Fibroblast of upper back skin (primary cell): ENCODE measurements at regions not wholly inside any gene's neighbourhood (a gene's known extent, or its start where the extent isn't known, plus 50 kb on each side); places are given as distances from the start of the nearest gene placed in this dataset.

Experiments
- DNase-seq: peaks from one replicate; pipeline ENCODE4 v3.0.0-alpha.2; 2013

DNA sequence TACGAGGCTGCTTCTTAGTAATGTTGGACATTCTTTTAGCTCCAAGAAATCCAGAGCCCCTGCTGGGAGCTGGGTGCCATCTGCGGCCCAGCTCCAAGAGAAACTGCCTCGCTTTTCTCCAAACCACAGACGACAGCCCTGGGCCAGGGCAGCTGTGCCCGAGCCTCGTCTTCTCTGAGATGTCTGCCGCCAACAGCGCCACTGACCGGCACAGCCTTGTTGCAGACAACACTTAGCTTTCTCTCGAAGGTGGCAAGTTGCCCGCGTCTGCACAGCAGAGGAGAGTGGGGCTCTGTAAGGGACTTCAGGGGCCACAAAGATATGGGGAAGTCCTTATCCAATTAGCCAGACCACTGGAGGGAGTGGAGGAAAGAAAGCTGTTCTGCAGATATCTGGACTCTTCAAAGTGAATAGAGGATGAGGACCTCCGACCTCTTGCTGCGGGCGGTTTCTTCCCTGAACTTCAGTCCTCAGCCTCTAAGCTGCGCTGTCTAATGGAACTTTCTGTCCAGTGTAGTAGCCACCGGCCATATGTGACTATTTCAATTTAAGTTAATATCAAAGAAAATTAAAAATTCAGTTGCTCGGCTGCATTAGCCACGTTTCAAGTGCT is 63.9 kb upstream of the DISP3 start:
- no peak for DNase-seq

DNA sequence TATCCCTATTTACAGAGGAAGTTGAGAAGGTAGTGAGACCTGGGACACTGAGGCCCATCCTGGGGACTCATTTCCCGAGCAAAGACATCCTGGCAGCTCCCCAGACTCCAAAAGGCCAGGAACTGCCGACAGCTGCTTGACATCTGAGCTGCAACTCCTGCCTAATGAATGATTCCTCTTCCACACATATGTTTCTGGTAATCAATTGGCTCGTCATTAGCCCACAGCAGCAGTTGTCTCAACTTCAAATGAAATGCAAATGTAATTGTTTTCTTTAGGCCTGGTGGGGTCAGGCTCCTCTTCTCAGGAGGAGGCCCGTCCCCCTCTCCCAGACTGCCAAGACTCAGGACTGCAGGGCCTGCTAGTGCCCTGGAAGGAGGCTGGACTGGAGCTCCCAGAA is 61.8 kb upstream of the DISP3 start:
- peak; percentile 2 for DNase-seq

DNA sequence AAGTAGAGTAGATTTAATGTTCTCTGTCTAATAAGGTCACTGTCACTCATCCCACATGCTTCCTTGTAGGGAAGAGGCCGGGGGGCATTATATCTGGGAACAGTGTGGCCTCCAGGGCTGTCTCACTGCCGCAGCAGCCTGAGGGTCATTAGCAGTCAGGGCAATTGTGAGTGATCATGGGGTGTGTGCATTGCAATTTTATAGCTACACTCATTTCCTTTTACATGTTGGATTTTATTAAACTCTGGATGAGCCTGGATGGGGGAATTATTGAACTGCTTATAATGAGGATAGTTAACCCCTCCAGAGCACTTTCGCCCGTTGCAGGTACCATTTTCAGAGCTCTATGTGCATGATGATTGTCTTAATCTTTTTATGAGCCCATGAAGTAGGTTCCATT is 60.9 kb upstream of the DISP3 start:
- no peak for DNase-seq

DNA sequence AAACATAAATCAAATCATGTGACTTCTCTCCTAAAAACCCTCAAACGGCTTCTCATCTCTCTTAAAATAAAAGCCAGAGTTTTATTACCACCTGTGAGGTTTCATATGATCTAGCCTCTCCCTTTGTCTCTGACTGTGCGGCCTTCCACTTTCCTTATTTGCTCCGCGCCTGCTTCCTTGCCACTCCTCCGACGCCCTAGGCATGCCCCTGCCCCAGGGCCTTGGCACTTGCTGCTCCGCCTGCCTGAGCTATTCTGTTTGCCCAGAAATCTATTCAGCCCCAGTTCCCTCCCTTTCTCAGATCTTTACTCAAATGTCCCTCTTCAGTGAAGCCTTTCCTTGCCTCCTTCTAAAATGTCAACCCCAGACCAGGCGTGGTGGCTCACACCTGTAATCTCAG is 57.5 kb upstream of the DISP3 start:
- DNase-seq: no peak

DNA sequence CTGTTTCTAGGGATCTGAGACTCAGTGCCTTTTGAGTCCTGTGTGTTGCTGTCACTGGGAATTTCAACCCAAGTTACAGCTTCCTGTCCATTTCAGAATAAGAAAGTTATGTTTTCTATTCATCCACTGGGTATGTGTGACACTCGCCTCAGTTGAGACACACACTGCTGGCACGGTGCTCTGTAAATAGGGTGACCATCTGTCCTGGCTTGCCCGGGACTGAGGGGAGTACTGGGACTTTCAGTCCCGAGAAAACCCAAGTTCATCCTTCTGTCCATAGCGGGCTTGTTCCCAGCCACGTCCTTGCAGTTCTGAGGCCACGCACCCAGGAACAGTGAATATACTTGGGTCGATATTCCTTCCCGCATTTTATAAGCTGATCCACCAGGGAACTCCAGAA is 56.3 kb upstream of the DISP3 start:
- no peak for DNase-seq

DNA sequence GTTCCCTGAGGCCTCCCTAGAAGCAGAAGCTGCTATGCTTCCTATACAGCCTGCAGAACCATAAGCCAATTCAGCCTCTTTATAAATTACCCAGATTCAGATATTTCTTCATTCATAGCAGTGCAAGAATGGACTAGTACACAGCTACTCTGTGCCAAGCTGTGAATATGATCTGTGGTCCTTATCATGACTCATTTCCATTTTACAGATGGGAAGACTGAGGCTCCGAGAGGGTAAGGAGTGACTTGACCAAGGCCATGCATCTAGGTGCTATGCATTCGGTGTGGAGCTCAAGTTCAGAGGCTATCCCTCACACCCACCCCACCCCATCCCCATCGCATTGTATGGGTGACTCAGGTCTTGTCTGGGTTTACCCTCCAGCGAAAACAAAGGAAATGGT is 52.3 kb upstream of the DISP3 start:
- no peak for DNase-seq

DNA sequence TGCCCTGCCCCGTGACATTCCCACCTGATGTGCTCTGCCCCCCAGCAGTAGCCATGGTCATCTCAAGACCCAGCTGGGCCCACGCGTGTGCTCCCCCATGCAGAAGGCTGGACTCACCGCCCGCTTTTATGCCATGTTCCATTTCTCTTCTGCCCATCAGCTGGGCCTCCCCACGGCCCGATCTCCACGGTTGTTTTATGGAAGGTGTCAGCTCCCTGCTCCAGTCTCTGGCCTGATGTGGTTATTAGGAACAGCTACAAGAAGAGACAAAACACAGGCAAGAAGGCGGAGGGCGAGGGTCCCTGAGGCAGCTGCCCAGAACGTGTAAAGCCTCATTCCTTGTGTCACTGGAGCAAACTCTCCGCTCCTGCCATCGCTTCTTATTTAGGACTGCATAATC is 50.2 kb upstream of the DISP3 start:
- DNase-seq: no peak
